ENCODE measurements at regions not wholly inside any gene's neighbourhood (a gene's known extent, or its start where the extent isn't known, plus 50 kb on each side); places are given as distances from the start of the nearest gene placed in this dataset.
"Not testable (repeated sequence)": the region's sequence is repeated elsewhere in the genome, so short reads cannot be mapped to it uniquely, and the experiment has no call there.

DNA sequence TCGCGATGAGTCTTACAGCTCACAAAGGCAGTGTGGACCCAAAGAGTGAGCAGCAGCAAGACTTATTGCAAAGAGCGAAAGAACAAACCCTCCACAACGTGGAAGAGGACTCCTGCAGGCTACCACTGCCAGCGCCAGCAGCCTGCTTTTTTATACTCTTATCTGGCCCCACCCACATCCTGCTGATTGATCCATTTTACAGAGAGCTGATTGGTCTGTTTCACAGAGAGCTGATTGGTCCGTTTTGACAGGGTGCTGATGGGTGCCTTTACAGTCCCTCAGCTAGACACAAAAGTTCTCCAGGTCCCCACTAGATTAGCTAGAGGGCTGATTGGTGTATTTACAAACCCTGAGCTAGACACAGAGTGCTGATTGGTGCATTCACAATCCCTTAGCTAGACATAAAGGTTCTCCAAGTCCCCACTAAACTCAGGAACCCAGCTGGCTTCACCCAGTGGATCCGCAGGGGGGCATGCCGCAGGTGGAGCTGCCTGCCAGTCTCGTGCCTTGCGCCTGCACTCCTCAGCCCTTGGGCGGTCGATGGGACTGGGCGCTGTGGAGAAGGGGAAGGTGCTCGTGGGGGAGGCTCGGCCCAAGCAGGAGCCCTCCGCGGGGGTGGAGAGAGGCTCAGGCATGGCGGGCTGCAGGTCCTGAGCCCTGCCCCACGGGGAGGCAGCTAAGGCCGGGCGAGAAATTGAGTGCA, 75.7 kb downstream of the QDPR start:
- TF ChIP-seq, protein P1, sequence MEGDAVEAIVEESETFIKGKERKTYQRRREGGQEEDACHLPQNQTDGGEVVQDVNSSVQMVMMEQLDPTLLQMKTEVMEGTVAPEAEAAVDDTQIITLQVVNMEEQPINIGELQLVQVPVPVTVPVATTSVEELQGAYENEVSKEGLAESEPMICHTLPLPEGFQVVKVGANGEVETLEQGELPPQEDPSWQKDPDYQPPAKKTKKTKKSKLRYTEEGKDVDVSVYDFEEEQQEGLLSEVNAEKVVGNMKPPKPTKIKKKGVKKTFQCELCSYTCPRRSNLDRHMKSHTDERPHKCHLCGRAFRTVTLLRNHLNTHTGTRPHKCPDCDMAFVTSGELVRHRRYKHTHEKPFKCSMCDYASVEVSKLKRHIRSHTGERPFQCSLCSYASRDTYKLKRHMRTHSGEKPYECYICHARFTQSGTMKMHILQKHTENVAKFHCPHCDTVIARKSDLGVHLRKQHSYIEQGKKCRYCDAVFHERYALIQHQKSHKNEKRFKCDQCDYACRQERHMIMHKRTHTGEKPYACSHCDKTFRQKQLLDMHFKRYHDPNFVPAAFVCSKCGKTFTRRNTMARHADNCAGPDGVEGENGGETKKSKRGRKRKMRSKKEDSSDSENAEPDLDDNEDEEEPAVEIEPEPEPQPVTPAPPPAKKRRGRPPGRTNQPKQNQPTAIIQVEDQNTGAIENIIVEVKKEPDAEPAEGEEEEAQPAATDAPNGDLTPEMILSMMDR (optimal IDR thresholded peaks at IDR 0.05 in 1 of 3, IDR thresholded peaks at IDR 0.05 in 1 of 3, conservative IDR thresholded peaks at IDR 0.05 in 1 of 3; ENCODE audit: extremely low read depth in 1 of 3, insufficient read depth in 2 of 3, low read length in 3 of 3) = not testable (repeated sequence)
- TF ChIP-seq EZH2 (IDR thresholded peaks at IDR 0.05; ENCODE audit: low read length) = not testable (repeated sequence)

Measured in keratinocyte (primary cell).